ENCODE measurements at regions not wholly inside any gene's neighbourhood (a gene's known extent, or its start where the extent isn't known, plus 50 kb on each side); places are given as distances from the start of the nearest gene placed in this dataset.

- Mint-ChIP-seq H3K4me3 (no peak overlapping the region), H3K27me3 (no peaks in the 10 kb centered on the region), H3K9me3 (peaks cover 9 to 30% (median 10%) of the 10 kb centered on the region in 3 donors), H3K27ac (no peak overlapping the region), H3K4me1 (no peaks in the 10 kb centered on the region), H3K36me3 (no peaks in the 10 kb centered on the region)
- Histone ChIP-seq H3K36me3 (ENCODE audit: control insufficient read depth in 2 of 2, extremely low read depth in 1 of 2, insufficient read depth in 1 of 2, low read length in 1 of 2) (no peaks in the 10 kb centered on the region), H3K4me1 (ENCODE audit: control insufficient read depth in 1 of 2, extremely low read depth in 1 of 2, insufficient read depth in 2 of 2, low read length in 2 of 2) (no peaks in the 10 kb centered on the region), H3K9me3 (no peaks in the 10 kb centered on the region), H3K27ac (ENCODE audit: low read length) (no peak overlapping the region), H3K27me3 (replicated peaks in 1 of 2; ENCODE audit: control insufficient read depth in 2 of 2, extremely low read depth in 1 of 2, insufficient read depth in 2 of 2, low read length in 1 of 2) (no peaks in the 10 kb centered on the region), H3K4me3 (ENCODE audit: control insufficient read depth in 1 of 2, extremely low read depth in 1 of 2, low read length in 1 of 2) (no peak overlapping the region)
- DNase-seq (no peak), ATAC-seq (replicated peaks in 1 of 4) (no peak)
- POLR2A ChIA-PET = no interaction called here
- CTCF ChIA-PET = no interaction called here
These were observed 73.0 kb upstream of the PGR start for GRCh38 chr11:101202614-101203013.

- H3K27me3 ChIP-seq (replicated peaks in 1 of 2; ENCODE audit: control insufficient read depth in 2 of 2, extremely low read depth in 1 of 2, insufficient read depth in 2 of 2, low read length in 1 of 2) = no peaks in the 10 kb centered on the region
- no peaks in the 10 kb centered on the region for H3K4me1 ChIP-seq (ENCODE audit: control insufficient read depth in 1 of 2, extremely low read depth in 1 of 2, insufficient read depth in 2 of 2, low read length in 2 of 2)
- Mint-ChIP-seq H3K27ac (no peak overlapping the region), H3K36me3 (no peaks in the 10 kb centered on the region), H3K27me3 (no peaks in the 10 kb centered on the region), H3K9me3 (peaks cover 9 to 22% (median 9%) of the 10 kb centered on the region in 3 donors), H3K4me1 (no peaks in the 10 kb centered on the region), H3K4me3 (no peak overlapping the region)
- WGBS (ENCODE audit: insufficient coverage) = 57% methylated on average over 1 of the region's 2 CpGs
- POLR2A ChIA-PET = no interaction called here
- ATAC-seq (replicated peaks in 1 of 4) = no peak
- no peak overlapping the region for H3K27ac ChIP-seq (ENCODE audit: low read length)
- no peaks in the 10 kb centered on the region for H3K36me3 ChIP-seq (ENCODE audit: control insufficient read depth in 2 of 2, extremely low read depth in 1 of 2, insufficient read depth in 1 of 2, low read length in 1 of 2)
- no peak overlapping the region for H3K4me3 ChIP-seq (ENCODE audit: control insufficient read depth in 1 of 2, extremely low read depth in 1 of 2, low read length in 1 of 2)
- CTCF ChIA-PET = no interaction called here
- no peaks in the 10 kb centered on the region for H3K9me3 ChIP-seq
- DNase-seq = no peak
These were observed 69.8 kb upstream of the PGR start for GRCh38 chr11:101199416-101199815.

GRCh38 chr11:101195294-101195693 lies 65.7 kb upstream of the PGR start:
- Histone ChIP-seq H3K27me3 (replicated peaks in 1 of 2; ENCODE audit: control insufficient read depth in 2 of 2, extremely low read depth in 1 of 2, insufficient read depth in 2 of 2, low read length in 1 of 2) (no peaks in the 10 kb centered on the region), H3K9me3 (no peaks in the 10 kb centered on the region), H3K4me1 (ENCODE audit: control insufficient read depth in 1 of 2, extremely low read depth in 1 of 2, insufficient read depth in 2 of 2, low read length in 2 of 2) (no peaks in the 10 kb centered on the region), H3K27ac (ENCODE audit: low read length) (no peak overlapping the region), H3K4me3 (ENCODE audit: control insufficient read depth in 1 of 2, extremely low read depth in 1 of 2, low read length in 1 of 2) (no peak overlapping the region), H3K36me3 (ENCODE audit: control insufficient read depth in 2 of 2, extremely low read depth in 1 of 2, insufficient read depth in 1 of 2, low read length in 1 of 2) (no peaks in the 10 kb centered on the region)
- Mint-ChIP-seq H3K9me3 (peaks cover 2 to 16% (median 5%) of the 10 kb centered on the region in 3 donors), H3K36me3 (no peaks in the 10 kb centered on the region), H3K4me1 (no peaks in the 10 kb centered on the region), H3K4me3 (no peak overlapping the region), H3K27me3 (no peaks in the 10 kb centered on the region), H3K27ac (no peak overlapping the region)
- DNase-seq (no peak), ATAC-seq (replicated peaks in 1 of 4) (no peak)
- CTCF ChIA-PET = no interaction called here
- POLR2A ChIA-PET = no interaction called here
- 33% methylated on average over 1 of the region's 2 CpGs for whole genome bisulfite sequencing (ENCODE audit: insufficient coverage)

- Histone ChIP-seq H3K36me3 (ENCODE audit: control insufficient read depth in 2 of 2, extremely low read depth in 1 of 2, insufficient read depth in 1 of 2, low read length in 1 of 2) (no peaks in the 10 kb centered on the region), H3K4me1 (ENCODE audit: control insufficient read depth in 1 of 2, extremely low read depth in 1 of 2, insufficient read depth in 2 of 2, low read length in 2 of 2) (no peaks in the 10 kb centered on the region), H3K27me3 (replicated peaks in 1 of 2; ENCODE audit: control insufficient read depth in 2 of 2, extremely low read depth in 1 of 2, insufficient read depth in 2 of 2, low read length in 1 of 2) (no peaks in the 10 kb centered on the region), H3K4me3 (ENCODE audit: control insufficient read depth in 1 of 2, extremely low read depth in 1 of 2, low read length in 1 of 2) (no peak overlapping the region), H3K9me3 (peaks cover 2% of the 10 kb centered on the region), H3K27ac (ENCODE audit: low read length) (no peak overlapping the region)
- DNase-seq (no peak), ATAC-seq (replicated peaks in 1 of 4) (no peak)
- no peaks in the 10 kb centered on the region for H3K36me3 Mint-ChIP-seq
- H3K4me1 Mint-ChIP-seq = no peaks in the 10 kb centered on the region
- 47% methylated on average over 2 of the region's 2 CpGs for WGBS (ENCODE audit: insufficient coverage)
- CTCF ChIA-PET = no interaction called here
- H3K9me3 Mint-ChIP-seq = peaks cover 10 to 16% (median 14%) of the 10 kb centered on the region in 3 donors
- POLR2A ChIA-PET = interaction anchor here in 1 of 2 donors (0.6 kb wide), 1 partner anchor 587 kb away, joined by 3 read pairs; no protein-coding TSS in a partner anchor
- H3K4me3 Mint-ChIP-seq = no peak overlapping the region
- no peak overlapping the region for H3K27ac Mint-ChIP-seq
- no peaks in the 10 kb centered on the region for H3K27me3 Mint-ChIP-seq
These were observed 59.2 kb upstream of the PGR start for GRCh38 chr11:101188801-101189200.

GRCh38 chr11:101188173-101188572 lies 58.6 kb upstream of the PGR start:
- no peak overlapping the region for H3K4me3 Mint-ChIP-seq
- H3K9me3 Mint-ChIP-seq = peaks cover 10 to 16% (median 15%) of the 10 kb centered on the region in 3 donors
- no peaks in the 10 kb centered on the region for H3K27me3 Mint-ChIP-seq
- no peaks in the 10 kb centered on the region for H3K4me1 Mint-ChIP-seq
- ATAC-seq (replicated peaks in 1 of 4) (no peak), DNase-seq (no peak)
- Histone ChIP-seq H3K27ac (ENCODE audit: low read length) (no peak overlapping the region), H3K4me1 (ENCODE audit: control insufficient read depth in 1 of 2, extremely low read depth in 1 of 2, insufficient read depth in 2 of 2, low read length in 2 of 2) (no peaks in the 10 kb centered on the region), H3K36me3 (ENCODE audit: control insufficient read depth in 2 of 2, extremely low read depth in 1 of 2, insufficient read depth in 1 of 2, low read length in 1 of 2) (no peaks in the 10 kb centered on the region), H3K4me3 (ENCODE audit: control insufficient read depth in 1 of 2, extremely low read depth in 1 of 2, low read length in 1 of 2) (no peak overlapping the region), H3K9me3 (peaks cover 2% of the 10 kb centered on the region), H3K27me3 (replicated peaks in 1 of 2; ENCODE audit: control insufficient read depth in 2 of 2, extremely low read depth in 1 of 2, insufficient read depth in 2 of 2, low read length in 1 of 2) (no peaks in the 10 kb centered on the region)
- H3K36me3 Mint-ChIP-seq = no peaks in the 10 kb centered on the region
- POLR2A ChIA-PET = no interaction called here
- CTCF ChIA-PET = no interaction called here
- 100% methylated on average over 1 of the region's 3 CpGs for WGBS (ENCODE audit: insufficient coverage)
- no peak overlapping the region for H3K27ac Mint-ChIP-seq

- Mint-ChIP-seq H3K36me3 (no peaks in the 10 kb centered on the region), H3K27me3 (no peaks in the 10 kb centered on the region), H3K4me3 (no peak overlapping the region), H3K27ac (no peak overlapping the region), H3K9me3 (peaks cover 10 to 16% (median 15%) of the 10 kb centered on the region in 3 donors), H3K4me1 (no peaks in the 10 kb centered on the region)
- ATAC-seq (replicated peaks in 1 of 4) = no peak
- no peak overlapping the region for H3K27ac ChIP-seq (ENCODE audit: low read length)
- no peak overlapping the region for H3K4me3 ChIP-seq (ENCODE audit: control insufficient read depth in 1 of 2, extremely low read depth in 1 of 2, low read length in 1 of 2)
- ChIA-PET CTCF (no interaction called here), POLR2A (no interaction called here)
- peaks cover 2% of the 10 kb centered on the region for H3K9me3 ChIP-seq
- H3K27me3 ChIP-seq (replicated peaks in 1 of 2; ENCODE audit: control insufficient read depth in 2 of 2, extremely low read depth in 1 of 2, insufficient read depth in 2 of 2, low read length in 1 of 2) = no peaks in the 10 kb centered on the region
- no peaks in the 10 kb centered on the region for H3K36me3 ChIP-seq (ENCODE audit: control insufficient read depth in 2 of 2, extremely low read depth in 1 of 2, insufficient read depth in 1 of 2, low read length in 1 of 2)
- no peak for DNase-seq
- no peaks in the 10 kb centered on the region for H3K4me1 ChIP-seq (ENCODE audit: control insufficient read depth in 1 of 2, extremely low read depth in 1 of 2, insufficient read depth in 2 of 2, low read length in 2 of 2)
- WGBS (ENCODE audit: insufficient coverage) = 89% methylated on average over 1 of the region's 1 CpG
These were observed 58.1 kb upstream of the PGR start for GRCh38 chr11:101187748-101188147.

GRCh38 chr11:101185985-101186384 lies 56.4 kb upstream of the PGR start:
- H3K9me3 Mint-ChIP-seq = peaks cover 10 to 20% (median 15%) of the 10 kb centered on the region in 3 donors
- no peaks in the 10 kb centered on the region for H3K36me3 ChIP-seq (ENCODE audit: control insufficient read depth in 2 of 2, extremely low read depth in 1 of 2, insufficient read depth in 1 of 2, low read length in 1 of 2)
- H3K27me3 ChIP-seq (replicated peaks in 1 of 2; ENCODE audit: control insufficient read depth in 2 of 2, extremely low read depth in 1 of 2, insufficient read depth in 2 of 2, low read length in 1 of 2) = no peaks in the 10 kb centered on the region
- DNase-seq (no peak), ATAC-seq (replicated peaks in 1 of 4) (no peak)
- H3K27ac Mint-ChIP-seq = no peak overlapping the region
- ChIA-PET CTCF (no interaction called here), POLR2A (interaction anchor here in 1 of 2 donors (0.6 kb wide), 1 partner anchor 231 kb away, joined by 6 read pairs; no protein-coding TSS in a partner anchor)
- H3K4me1 Mint-ChIP-seq = no peaks in the 10 kb centered on the region
- no peak overlapping the region for H3K4me3 Mint-ChIP-seq
- no peaks in the 10 kb centered on the region for H3K27me3 Mint-ChIP-seq
- H3K4me1 ChIP-seq (ENCODE audit: control insufficient read depth in 1 of 2, extremely low read depth in 1 of 2, insufficient read depth in 2 of 2, low read length in 2 of 2) = no peaks in the 10 kb centered on the region
- no peak overlapping the region for H3K27ac ChIP-seq (ENCODE audit: low read length)
- WGBS (ENCODE audit: insufficient coverage) = no CpG with 5 or more reads among the region's 2 CpGs
- no peaks in the 10 kb centered on the region for H3K36me3 Mint-ChIP-seq
- no peak overlapping the region for H3K4me3 ChIP-seq (ENCODE audit: control insufficient read depth in 1 of 2, extremely low read depth in 1 of 2, low read length in 1 of 2)
- peaks cover 2% of the 10 kb centered on the region for H3K9me3 ChIP-seq

Measured in T-cell (primary cell).